IMR-90 (cell line): ENCODE measurements at regions not wholly inside any gene's neighbourhood (a gene's known extent, or its start where the extent isn't known, plus 50 kb on each side); places are given as distances from the start of the nearest gene placed in this dataset.

Experiments used
- ATAC-seq: fragments of 200-7000 bp; cut with Tn5 transposase; 2 replicates; pipeline ENCODE4 v1.9.1; 2020; ENCODE audit warnings: low read depth, mild to moderate bottlenecking, moderate library complexity
- BruUV-seq: library from RNA; stranded (reverse); fragments of 400-500 nt; replicated peaks from 2 replicates; lab custom pipeline; 2021; lab: Mats Ljungman, UMichigan
- CTCF ChIA-PET: fragments of 300-600 bp; formaldehyde crosslinking; extraction: SDS; loops from one replicate; lab custom pipeline; 2021; ENCODE audit warnings: antibody characterized with exemption; lab: Yijun Ruan, JAX
- POLR2A ChIA-PET: fragments of 300-600 bp; sonication (Branson Sonifier 250); formaldehyde crosslinking; loops from one replicate; lab custom pipeline; 2022; ENCODE audit warnings: antibody characterized with exemption; ENCODE audit not compliant: unreplicated experiment; lab: Charles Lee
- DNase-seq: peaks from one replicate; pipeline ENCODE4 v3.0.0; 2013
- H2AFZ ChIP-seq: replicated peaks from 2 replicates; pipeline ENCODE3; 2013; ENCODE audit warnings: low read length, mild to moderate bottlenecking; ENCODE audit not compliant: poor library complexity
- H2AK5ac ChIP-seq: 2 replicates; pipeline ENCODE4 v1.6.1; 2013; ENCODE audit warnings: low read depth, low read length, inconsistent platforms
- H2AK9ac ChIP-seq: replicated peaks from 2 replicates; pipeline ENCODE3; 2013; ENCODE audit warnings: mild to moderate bottlenecking, low read depth, low read length, moderate library complexity; ENCODE audit not compliant: poor library complexity
- H2BK120ac ChIP-seq: 2 replicates; pipeline ENCODE4 v1.6.1; 2013; ENCODE audit warnings: low read depth, low read length, inconsistent platforms
- H2BK15ac ChIP-seq: 3 replicates; pipeline ENCODE4 v1.6.1; 2013; ENCODE audit warnings: low read depth, low read length, inconsistent platforms
- H2BK20ac ChIP-seq: 2 replicates; pipeline ENCODE4 v1.6.1; 2013; ENCODE audit warnings: low read depth, mild to moderate bottlenecking, inconsistent platforms, low read length, moderate library complexity
- H2BK5ac ChIP-seq: 2 replicates; pipeline ENCODE4 v1.6.1; 2013; ENCODE audit warnings: mild to moderate bottlenecking, low read depth, low read length, inconsistent platforms; ENCODE audit not compliant: poor library complexity, severe bottlenecking
- H3K14ac ChIP-seq: replicated peaks from 2 replicates; pipeline ENCODE4 v1.6.1; 2013; ENCODE audit warnings: low read depth, low read length, inconsistent platforms
- H3K18ac ChIP-seq: 2 replicates; pipeline ENCODE4 v1.6.1; 2013; ENCODE audit warnings: low read depth, low read length, control low read depth
- H3K23ac ChIP-seq: 2 replicates; pipeline ENCODE4 v1.6.1; 2013; ENCODE audit warnings: low read depth, low read length, inconsistent platforms
- H3K27ac ChIP-seq: 2 replicates; pipeline ENCODE4 v1.5.1; 2013; ENCODE audit warnings: mild to moderate bottlenecking, control low read depth, low read length; ENCODE audit not compliant: insufficient read depth
- H3K27me3 ChIP-seq: 2 replicates; pipeline ENCODE4 v1.6.1; 2013; ENCODE audit warnings: low read length; ENCODE audit not compliant: control insufficient read depth, insufficient read depth
- H3K36me3 ChIP-seq: 2 replicates; pipeline ENCODE4 v1.6.1; 2013; ENCODE audit warnings: low read length, mixed read lengths; ENCODE audit not compliant: control insufficient read depth, insufficient read depth
- H3K4ac ChIP-seq: 2 replicates; pipeline ENCODE4 v1.6.1; 2013; ENCODE audit warnings: low read depth, low read length, inconsistent platforms
- H3K4me1 ChIP-seq: 2 replicates; pipeline ENCODE4 v1.6.1; 2013; ENCODE audit warnings: low read length, mixed read lengths; ENCODE audit not compliant: control insufficient read depth, insufficient read depth
- H3K4me2 ChIP-seq: 2 replicates; pipeline ENCODE4 v1.6.1; 2013; ENCODE audit warnings: low read depth, mild to moderate bottlenecking, control low read depth, low read length, moderate library complexity
- H3K4me3 ChIP-seq: 2 replicates; pipeline ENCODE4 v1.5.1; 2013; ENCODE audit warnings: low read depth, mild to moderate bottlenecking, control low read depth, low read length, moderate library complexity; ENCODE audit not compliant: insufficient read depth
- H3K56ac ChIP-seq: 2 replicates; pipeline ENCODE4 v1.6.1; 2013; ENCODE audit warnings: low read length, inconsistent platforms; ENCODE audit not compliant: insufficient read depth; ENCODE audit errors: extremely low read depth
- H3K79me1 ChIP-seq, 2 experiments: 2 replicates each; pipeline ENCODE4 v1.6.1; 2013; ENCODE audit warnings: low read length in 2 of 2, inconsistent platforms in 1 of 2, low read depth in 1 of 2
- H3K9ac ChIP-seq: 2 replicates; pipeline ENCODE4 v1.6.1; 2013; ENCODE audit warnings: low read depth, low read length, control low read depth
- H3K9me1 ChIP-seq: 2 replicates; pipeline ENCODE4 v1.6.1; 2013; ENCODE audit warnings: low read length, inconsistent platforms; ENCODE audit not compliant: insufficient read depth
- H3K9me3 ChIP-seq: 2 replicates; pipeline ENCODE4 v1.6.1; 2013; ENCODE audit warnings: low read length; ENCODE audit not compliant: control insufficient read depth, insufficient read depth
- H4K20me1 ChIP-seq: 2 replicates; pipeline ENCODE4 v1.6.1; 2013; ENCODE audit warnings: low read length, inconsistent platforms; ENCODE audit not compliant: insufficient read depth
- H4K5ac ChIP-seq: 2 replicates; pipeline ENCODE4 v1.6.1; 2013; ENCODE audit warnings: mild to moderate bottlenecking, low read depth, low read length, control low read depth
- H4K8ac ChIP-seq, 2 experiments: 2 replicates each; pipeline ENCODE4 v1.6.1; 2013; ENCODE audit warnings: low read depth in 2 of 2, low read length in 2 of 2, control low read depth in 1 of 2, inconsistent platforms in 1 of 2
- H4K91ac ChIP-seq: 2 replicates; pipeline ENCODE4 v1.6.1; 2013; ENCODE audit warnings: low read depth, low read length, inconsistent platforms; ENCODE audit not compliant: insufficient read depth
- CEBPB ChIP-seq: IDR thresholded peaks from 2 replicates; pipeline ENCODE4 v1.6.1; 2012; ENCODE audit warnings: low read depth, low read length, improper control_type of control experiment
- CHD1 ChIP-seq: IDR thresholded peaks from 2 replicates; pipeline ENCODE4 v1.6.1; 2012; ENCODE audit warnings: low read depth, low read length, improper control_type of control experiment
- FOS ChIP-seq: fragments of 150-350 bp; IDR thresholded peaks from 2 replicates; pipeline ENCODE4 v1.6.1; 2016; ENCODE audit warnings: low read depth, low read length
- MXI1 ChIP-seq: IDR thresholded peaks from 2 replicates; pipeline ENCODE4 v1.6.1; 2012; ENCODE audit warnings: low read depth, mild to moderate bottlenecking, low read length, moderate library complexity, borderline replicate concordance
- WGBS, 2 experiments: methylation state at CpG; one replicate each; pipeline versions ENCODE4 v1.1.5 to v1.1.7; 2013; ENCODE audit warnings: missing lambda C conversion rate in 2 of 2; ENCODE audit not compliant: insufficient read length in 1 of 2; ENCODE audit errors: extremely low coverage in 2 of 2; 5-methylcytosine and 5-hydroxymethylcytosine counted together
- dilution Hi-C: fragments of 300-500 bp; cut with HindIII; formaldehyde crosslinking; loops from one replicate; pipeline ENCODE4 v1.14.3; 2018; ENCODE audit warnings: low sequenced_read_pairs; ENCODE audit not compliant: unreplicated experiment
- in situ Hi-C: fragments of 300-500 bp; cut with MboI; formaldehyde crosslinking; loops from 3 replicates; pipeline ENCODE4 v1.14.3; 2019; ENCODE audit warnings: low sequenced_read_pairs, inconsistent platforms, mixed read lengths
- intact Hi-C: fragments of 100-400 bp; cut with micrococcal nuclease; formaldehyde crosslinking; loops from 2 replicates; pipeline ENCODE4 v1.10.0; 2022
- TF ChIP-seq, protein P1 (sequence below): fragments of 150-350 bp; IDR thresholded peaks from 2 replicates; pipeline ENCODE4 v1.6.1; 2016; ENCODE audit warnings: low read depth, mild to moderate bottlenecking, low read length, moderate library complexity, borderline replicate concordance

DNA sequence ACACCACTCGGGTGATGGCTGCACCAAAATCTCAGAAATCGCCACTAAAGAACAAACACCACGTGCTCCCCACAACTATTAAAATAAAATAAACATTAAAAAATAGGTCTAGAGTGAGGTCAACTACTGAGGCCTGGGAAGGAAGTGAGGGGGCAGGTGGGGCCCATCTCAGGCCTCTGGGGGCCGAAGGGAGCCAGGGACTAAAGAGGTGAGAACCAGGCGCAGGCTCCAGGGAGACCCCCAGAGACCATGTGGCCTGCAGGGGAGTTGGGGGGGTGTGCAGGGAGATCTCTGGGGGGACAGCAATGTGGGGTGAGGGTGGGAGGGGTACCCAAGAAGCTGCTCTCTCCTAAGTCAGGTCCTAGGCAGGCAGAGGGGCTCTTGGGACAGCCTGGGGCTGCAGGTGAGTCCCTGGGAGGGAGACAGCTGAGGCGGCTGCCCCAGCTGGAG, 111.3 kb upstream of the SMURF2 start:
- no peaks in the 10 kb centered on the region for H3K9me3 ChIP-seq
- no peak overlapping the region; the same call in 1 of the 2 replicates for H4K91ac ChIP-seq
- no peak overlapping the region for H3K9ac ChIP-seq
- no peak overlapping the region for H2BK5ac ChIP-seq
- TF ChIP-seq MXI1, result no peak
- no peak for TF ChIP-seq FOS
- no peak for TF ChIP-seq CEBPB
- TF ChIP-seq, protein P1, sequence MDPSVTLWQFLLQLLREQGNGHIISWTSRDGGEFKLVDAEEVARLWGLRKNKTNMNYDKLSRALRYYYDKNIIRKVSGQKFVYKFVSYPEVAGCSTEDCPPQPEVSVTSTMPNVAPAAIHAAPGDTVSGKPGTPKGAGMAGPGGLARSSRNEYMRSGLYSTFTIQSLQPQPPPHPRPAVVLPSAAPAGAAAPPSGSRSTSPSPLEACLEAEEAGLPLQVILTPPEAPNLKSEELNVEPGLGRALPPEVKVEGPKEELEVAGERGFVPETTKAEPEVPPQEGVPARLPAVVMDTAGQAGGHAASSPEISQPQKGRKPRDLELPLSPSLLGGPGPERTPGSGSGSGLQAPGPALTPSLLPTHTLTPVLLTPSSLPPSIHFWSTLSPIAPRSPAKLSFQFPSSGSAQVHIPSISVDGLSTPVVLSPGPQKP, result no peak
- no peak for TF ChIP-seq CHD1
- ChIA-PET CTCF (no interaction called here), POLR2A (no interaction called here)
- peaks cover 0 to 40% of the 10 kb centered on the region in 2 experiments; a peak in 1 of 4 replicates for H3K79me1 ChIP-seq
- no TSS peak for BruUV-seq
- H2AFZ ChIP-seq, result no peak overlapping the region
- no peak overlapping the region for H3K4me3 ChIP-seq
- dilution Hi-C loops (no loop called here), intact Hi-C loops (loop anchor here (10.0 kb wide), 1 partner anchor 421 kb away; no protein-coding TSS in a partner anchor), in situ Hi-C loops (no loop called here)
- no peak overlapping the region for H4K5ac ChIP-seq
- no peak overlapping the region for H2BK20ac ChIP-seq
- no peak overlapping the region for H3K14ac ChIP-seq
- H3K56ac ChIP-seq, result no peak overlapping the region
- peaks cover 11% of the 10 kb centered on the region for H3K4me1 ChIP-seq
- no peak overlapping the region for H3K4ac ChIP-seq
- H3K36me3 ChIP-seq, result peaks cover 2% of the 10 kb centered on the region; the same call in 1 of the 2 replicates
- no peak overlapping the region for H2BK120ac ChIP-seq
- no peak overlapping the region for H3K4me2 ChIP-seq
- H3K18ac ChIP-seq, result no peak overlapping the region
- WGBS, 2 experiments, result 90% methylated on average over 2 of the region's 6 CpGs; no CpG with 5 or more reads in 1 of the 2 experiments
- H3K9me1 ChIP-seq, result peaks cover 8% of the 10 kb centered on the region; the same call in 1 of the 2 replicates
- H2BK15ac ChIP-seq, result no peak overlapping the region
- H3K23ac ChIP-seq, result no peak overlapping the region
- H2AK9ac ChIP-seq, result no peak overlapping the region
- DNase-seq, result no peak
- H4K8ac ChIP-seq, result no peak overlapping the region
- no peak for ATAC-seq
- no peaks in the 10 kb centered on the region for H4K20me1 ChIP-seq
- no peak overlapping the region for H2AK5ac ChIP-seq
- no peak overlapping the region for H3K27ac ChIP-seq
- H3K27me3 ChIP-seq, result no peaks in the 10 kb centered on the region
